LNCAP (cell line): ENCODE measurements at regions not wholly inside any gene's neighbourhood (a gene's known extent, or its start where the extent isn't known, plus 50 kb on each side); places are given as distances from the start of the nearest gene placed in this dataset.

Experiments used
- TF ChIP-seq, protein P1 (sequence below): fragments of 450-650 bp; IDR thresholded peaks from 2 replicates; pipeline ENCODE4 v1.5.1; 2017; ENCODE audit warnings: mild to moderate bottlenecking

DNA sequence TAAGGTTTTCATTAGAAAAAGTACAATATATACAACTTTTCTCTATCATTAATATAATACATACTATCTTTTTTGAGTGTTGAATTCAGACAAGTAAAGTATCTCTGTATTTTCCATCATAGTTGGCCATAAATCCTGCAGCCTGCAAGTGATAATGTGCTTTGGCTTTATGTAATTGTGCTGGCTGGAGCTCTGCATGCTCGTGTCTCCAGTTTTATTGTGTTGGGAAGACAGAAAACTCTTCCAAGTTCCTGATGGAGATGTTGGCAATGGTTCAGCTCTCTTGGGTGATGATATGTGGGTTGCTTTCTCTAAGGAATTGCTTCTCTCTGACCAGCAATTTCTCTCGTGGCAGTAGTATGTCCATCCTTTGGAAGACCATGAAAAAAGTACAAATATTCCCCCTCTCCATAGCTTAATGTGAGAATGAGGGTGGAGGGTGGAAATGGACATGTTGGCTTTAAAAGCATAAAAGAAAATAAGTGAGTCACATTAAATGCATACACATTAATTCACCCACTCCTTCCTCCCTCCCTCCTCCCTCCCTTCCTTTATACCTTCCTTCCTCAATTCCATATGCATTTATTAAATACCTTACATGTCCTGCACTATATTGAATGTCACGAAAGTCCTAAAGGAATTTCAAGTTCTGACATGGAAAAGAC, 344.2 kb downstream of the MTX2 start:
- TF ChIP-seq, protein P1, sequence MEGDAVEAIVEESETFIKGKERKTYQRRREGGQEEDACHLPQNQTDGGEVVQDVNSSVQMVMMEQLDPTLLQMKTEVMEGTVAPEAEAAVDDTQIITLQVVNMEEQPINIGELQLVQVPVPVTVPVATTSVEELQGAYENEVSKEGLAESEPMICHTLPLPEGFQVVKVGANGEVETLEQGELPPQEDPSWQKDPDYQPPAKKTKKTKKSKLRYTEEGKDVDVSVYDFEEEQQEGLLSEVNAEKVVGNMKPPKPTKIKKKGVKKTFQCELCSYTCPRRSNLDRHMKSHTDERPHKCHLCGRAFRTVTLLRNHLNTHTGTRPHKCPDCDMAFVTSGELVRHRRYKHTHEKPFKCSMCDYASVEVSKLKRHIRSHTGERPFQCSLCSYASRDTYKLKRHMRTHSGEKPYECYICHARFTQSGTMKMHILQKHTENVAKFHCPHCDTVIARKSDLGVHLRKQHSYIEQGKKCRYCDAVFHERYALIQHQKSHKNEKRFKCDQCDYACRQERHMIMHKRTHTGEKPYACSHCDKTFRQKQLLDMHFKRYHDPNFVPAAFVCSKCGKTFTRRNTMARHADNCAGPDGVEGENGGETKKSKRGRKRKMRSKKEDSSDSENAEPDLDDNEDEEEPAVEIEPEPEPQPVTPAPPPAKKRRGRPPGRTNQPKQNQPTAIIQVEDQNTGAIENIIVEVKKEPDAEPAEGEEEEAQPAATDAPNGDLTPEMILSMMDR, result no peak

DNA sequence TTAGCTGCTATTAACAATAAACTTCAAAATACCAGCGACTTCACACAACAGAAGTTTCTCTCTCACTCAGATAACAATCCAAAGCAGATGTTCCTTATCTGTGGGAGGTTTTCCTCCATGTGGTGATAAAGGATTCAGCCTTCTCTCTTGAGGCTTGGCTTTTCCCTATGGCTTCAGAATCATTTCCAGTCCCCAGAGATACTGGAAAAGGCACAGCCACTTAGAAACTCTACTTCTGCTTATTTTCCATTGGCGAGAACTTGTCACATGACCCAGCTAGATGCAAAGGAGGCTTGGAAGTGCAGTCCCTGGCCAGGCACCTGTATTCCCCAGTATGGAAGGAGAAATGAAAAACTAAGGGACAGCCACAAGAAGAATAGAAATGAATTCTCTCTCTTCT, 344.8 kb downstream of the MTX2 start:
- TF ChIP-seq, protein P1, result no peak

DNA sequence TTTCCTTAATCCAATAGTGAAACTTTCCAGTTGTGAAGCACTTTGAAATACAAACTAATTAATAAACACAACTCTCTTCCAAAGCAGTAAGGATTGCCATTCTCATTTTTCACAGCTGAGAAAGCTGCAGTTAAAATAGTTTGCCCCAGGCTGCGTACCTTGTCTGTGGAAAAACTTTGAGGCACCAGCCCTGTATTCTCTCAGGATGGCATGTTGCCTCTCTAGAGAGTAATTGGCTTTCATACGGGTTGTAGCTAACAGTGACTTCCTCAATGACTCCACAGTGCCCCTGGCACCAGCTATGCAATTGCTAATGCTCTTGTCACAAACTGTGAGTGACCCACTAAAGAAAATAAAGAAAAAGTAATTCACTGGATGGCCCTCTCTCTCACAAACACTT, 345.7 kb downstream of the MTX2 start:
- TF ChIP-seq, protein P1, result no peak

DNA sequence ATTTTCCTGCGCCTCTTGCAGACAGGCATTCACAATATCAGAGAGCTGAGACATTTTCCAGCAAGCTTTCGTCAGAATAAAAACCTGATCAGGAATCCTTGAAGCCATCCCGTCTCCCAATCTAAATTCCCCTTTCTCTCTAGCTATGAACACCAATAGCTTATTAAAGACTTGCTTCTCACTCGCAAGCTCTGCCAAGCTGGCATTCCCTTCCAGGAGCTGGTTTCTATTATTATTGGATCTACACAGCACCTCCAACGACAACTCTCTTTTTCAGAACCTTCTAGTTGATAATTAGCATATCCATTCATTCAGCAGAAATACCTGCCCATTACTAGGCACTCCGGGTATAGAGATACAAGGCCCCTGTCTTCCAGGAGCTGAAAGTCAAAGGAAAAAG, 350.3 kb downstream of the MTX2 start:
- TF ChIP-seq, protein P1, result no peak

DNA sequence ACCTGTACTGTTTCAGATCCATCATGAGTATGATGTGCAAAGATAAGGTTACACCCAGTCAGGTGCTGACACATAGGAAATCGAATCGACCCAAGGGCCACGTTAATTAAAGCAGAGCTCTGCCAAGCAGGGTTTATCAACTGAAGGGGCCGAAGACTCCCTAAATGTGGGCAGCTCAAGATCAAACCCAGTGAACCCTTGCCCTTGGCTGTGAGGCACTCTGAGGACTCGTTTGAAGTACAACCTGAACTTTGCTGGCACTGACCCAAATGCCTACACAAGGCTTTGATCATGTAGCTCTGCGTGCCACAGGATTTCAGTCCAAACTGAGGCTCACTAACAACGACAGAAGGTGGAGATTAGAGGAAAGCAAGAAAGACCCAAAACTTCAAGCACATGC, 352.1 kb downstream of the MTX2 start:
- TF ChIP-seq, protein P1, result no peak

DNA sequence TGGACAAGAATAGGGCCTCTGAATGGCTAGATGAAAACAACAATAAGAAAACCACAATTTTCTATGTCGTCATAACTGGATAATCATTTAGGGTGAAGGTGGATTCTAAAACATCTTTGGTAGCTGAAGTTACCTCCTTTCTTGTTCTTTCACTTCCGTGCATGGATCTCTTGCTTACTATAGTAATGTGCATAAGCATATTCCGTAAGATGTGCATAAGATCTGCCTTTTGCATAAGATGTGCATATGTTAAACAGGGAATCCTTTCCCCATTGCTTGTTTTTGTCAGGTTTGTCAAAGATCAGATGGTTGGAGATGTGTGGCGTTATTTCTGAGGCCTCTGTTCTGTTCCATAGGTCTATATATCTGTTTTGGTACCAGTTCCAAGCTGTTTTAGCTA, 353.6 kb downstream of the MTX2 start:
- TF ChIP-seq, protein P1, result no peak

DNA sequence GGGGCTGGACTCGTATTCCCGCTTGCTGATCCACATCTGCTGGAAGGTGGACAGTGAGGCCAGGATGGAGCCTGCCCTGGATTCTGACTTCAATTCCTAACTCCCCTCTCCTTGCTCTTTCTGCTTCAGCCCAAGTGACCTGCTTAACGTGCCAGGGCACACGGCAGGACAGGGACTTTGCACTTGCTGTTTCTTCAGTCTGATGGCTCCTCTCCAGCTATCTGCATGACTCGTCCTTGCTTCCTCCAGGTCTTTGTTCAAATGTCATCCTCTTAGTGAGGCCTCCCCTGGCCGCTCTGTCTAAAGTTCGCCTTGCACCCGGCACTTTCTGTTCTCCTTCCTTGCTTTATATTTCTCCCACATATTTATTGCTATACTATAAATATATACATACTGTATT, 357.6 kb downstream of the MTX2 start:
- TF ChIP-seq, protein P1, result no peak

DNA sequence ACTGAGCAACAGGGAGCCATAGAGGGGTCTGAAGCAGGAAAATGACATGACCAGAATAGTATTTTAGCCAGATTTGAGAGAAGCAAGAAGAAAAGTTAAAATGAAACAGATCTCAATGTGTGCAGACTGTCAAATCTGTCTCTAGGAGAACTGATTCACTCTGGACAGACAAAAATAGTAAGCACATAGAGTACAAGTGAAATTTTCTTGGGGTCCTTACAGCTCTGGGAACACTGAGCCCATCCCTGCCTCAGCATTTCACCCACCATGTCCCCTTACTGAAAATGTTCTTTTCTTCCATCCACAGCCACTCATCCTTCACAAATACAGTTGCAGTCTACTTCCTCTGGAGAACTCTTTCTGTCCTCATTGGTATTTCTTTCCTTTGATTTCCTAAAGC, 359.2 kb downstream of the MTX2 start:
- TF ChIP-seq, protein P1, result no peak
